CD4-positive, alpha-beta T cell treated with Interleukin-17A for 1 hour (primary cell): ENCODE measurements at regions not wholly inside any gene's neighbourhood (a gene's known extent, or its start where the extent isn't known, plus 50 kb on each side); places are given as distances from the start of the nearest gene placed in this dataset.
"Not testable (repeated sequence)": the region's sequence is repeated elsewhere in the genome, so short reads cannot be mapped to it uniquely, and the experiment has no call there.

Experiments used
- DNase-seq: peaks from one replicate; pipeline ENCODE4 v3.0.0-alpha.2; 2020

GRCh38 chr12:114616081-114616480 lies 67.9 kb downstream of the TBX3 start:
- DNase-seq: no peak

DNA sequence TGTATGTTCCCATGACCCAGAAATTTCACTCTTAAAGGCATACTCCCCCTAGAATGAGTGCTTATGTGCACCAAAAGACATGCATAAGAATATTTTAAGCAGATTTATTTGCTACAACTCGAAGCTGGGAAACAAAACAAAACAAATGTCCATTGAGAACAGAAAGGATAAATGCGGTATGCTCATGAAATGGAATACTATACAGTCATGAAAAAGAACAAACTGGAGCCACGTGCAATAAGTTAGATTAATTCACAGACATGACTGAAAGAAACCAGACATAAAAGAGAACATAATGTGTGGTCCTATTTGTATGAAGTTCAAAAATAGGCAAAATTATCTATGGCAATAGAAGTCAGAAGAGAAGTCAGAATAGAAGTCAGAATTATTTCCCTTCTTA lies 69.9 kb downstream of the TBX3 start:
- no peak for DNase-seq

- DNase-seq: no peak
These were observed 71.9 kb downstream of the TBX3 start for GRCh38 chr12:114612062-114612461.

- DNase-seq: no peak
These were observed 72.6 kb downstream of the TBX3 start for GRCh38 chr12:114611145-114612018.

GRCh38 chr12:114608509-114608908 lies 75.5 kb downstream of the TBX3 start:
- DNase-seq: no peak

GRCh38 chr12:114605918-114606317 lies 78.1 kb downstream of the TBX3 start:
- no peak for DNase-seq

- no peak for DNase-seq
These were observed 79.4 kb downstream of the TBX3 start for GRCh38 chr12:114604606-114605005.

DNA sequence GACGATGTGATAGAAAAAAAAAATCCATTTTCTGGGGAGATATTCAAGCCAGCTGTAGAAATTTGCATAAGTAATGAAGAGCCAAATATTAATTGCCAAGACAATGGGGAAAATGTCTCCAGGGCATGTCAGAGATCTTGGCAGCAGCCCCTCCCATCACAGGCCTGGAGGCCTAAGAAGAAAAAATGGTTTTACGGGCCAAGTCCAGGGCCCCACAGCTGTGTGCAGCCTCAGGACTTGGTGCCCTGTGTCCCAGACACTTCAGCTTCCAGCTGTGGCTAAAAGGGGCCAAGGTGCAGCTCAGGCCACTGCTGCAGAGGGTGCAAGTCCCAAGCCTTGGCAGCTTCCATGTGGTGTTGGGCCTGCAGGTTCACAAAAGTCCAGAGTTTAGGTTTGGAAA lies 83.4 kb downstream of the TBX3 start:
- DNase-seq: not testable (repeated sequence)

GRCh38 chr12:114598111-114598510 lies 85.9 kb downstream of the TBX3 start:
- no peak for DNase-seq

DNA sequence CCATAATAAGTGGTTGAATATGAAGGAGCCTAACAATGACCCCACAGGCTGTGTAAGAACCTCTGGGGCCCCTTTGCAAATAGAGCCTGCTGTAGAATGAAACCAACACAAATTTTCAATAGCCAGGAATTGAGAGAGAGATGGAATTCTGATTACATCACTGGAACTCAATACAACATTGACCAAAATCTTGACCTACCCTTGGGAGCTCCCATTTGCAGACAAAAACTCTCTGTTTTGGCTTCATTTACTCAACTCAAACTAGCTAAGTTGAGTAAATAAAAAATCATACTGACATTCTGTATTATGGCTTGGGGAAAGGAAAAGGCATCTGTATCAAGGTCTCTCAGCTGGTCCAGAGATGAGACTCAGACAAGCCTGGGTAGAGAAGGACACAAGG lies 91.0 kb downstream of the TBX3 start:
- no peak for DNase-seq

DNA sequence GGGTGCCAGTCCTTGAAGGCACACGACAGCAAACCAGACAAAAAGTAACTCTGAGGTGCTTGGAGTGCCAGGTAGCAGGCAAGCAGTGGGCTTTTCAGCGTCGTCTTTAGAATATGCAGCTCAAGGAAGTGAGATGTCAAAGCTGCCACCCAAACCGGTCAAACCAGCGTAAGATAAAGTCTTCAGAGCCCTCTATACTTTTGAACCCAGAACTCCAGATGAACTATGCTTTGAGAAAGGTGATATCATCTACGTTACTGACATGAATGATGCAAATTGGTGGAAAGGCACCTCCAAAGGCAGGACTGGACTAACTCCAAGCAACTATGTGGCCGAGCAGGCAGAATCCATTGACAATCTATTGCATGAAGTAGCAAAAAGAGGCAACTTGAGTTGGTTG lies 95.9 kb downstream of the TBX3 start:
- DNase-seq: no peak

DNA sequence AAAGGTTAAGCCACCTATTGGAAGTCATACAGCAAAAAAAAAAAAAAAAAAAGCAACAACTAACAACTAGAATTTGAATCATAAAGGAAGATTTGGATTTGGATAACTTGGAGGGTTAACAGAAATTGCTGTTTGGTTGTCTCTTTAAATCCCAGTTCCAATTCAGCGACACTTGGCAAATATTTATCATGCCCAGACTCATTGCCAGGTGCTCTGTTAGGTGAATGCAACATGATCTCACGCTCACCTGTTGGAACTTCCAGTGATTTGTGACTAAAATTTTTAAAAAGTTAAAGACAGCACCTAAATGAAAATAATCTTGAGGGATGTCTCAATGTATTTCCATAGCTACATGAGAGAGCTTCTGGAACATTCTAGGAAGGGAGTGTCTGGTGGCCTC lies 103.7 kb downstream of the TBX3 start:
- no peak for DNase-seq

- DNase-seq: no peak
These were observed 104.6 kb downstream of the TBX3 start for GRCh38 chr12:114579389-114579788.

GRCh38 chr12:114562654-114563053 lies 121.3 kb downstream of the TBX3 start:
- no peak for DNase-seq

GRCh38 chr12:114555451-114555850 lies 128.5 kb downstream of the TBX3 start:
- no peak for DNase-seq

DNA sequence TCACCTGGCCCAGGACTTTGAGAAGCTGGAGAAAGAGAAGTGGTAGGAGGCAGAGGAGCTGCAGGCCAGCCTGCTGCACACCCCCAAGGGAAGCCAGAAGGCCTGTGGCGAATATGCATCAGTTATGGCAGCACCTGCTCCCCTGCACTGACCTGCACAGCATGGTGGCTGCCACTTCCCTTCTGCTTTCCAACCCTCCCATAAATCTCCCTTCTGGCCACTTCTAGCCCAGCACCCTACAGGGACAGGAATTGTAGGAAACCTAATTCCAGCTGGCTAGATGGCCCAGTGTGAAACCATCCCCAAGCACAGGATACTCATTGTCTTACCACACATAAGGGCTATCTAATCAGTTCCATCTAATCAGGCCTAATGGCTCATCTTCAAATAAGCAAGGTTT lies 136.3 kb downstream of the TBX3 start:
- DNase-seq: no peak

- DNase-seq: no peak
These were observed 124.5 kb upstream of the TBX5 start for GRCh38 chr12:114530417-114530816.

DNA sequence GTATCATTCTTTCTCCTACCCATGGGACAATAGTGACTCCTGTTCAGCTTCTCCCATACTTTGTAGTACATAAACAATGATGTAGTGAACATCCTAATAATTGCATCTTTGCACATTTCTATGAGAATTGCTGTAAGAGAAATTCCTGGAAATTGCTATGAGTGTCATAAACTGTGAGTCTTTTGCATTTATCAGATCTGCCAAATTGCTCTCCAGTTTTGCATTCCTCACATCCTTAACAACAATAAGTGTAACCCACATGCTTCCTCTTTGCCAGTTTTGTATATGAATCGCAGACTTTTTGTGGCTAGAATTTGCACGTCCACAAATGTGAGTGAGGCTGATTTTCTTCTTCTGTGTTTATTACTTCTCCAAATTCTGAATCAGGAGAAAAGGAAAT lies 124.0 kb upstream of the TBX5 start:
- no peak for DNase-seq

DNA sequence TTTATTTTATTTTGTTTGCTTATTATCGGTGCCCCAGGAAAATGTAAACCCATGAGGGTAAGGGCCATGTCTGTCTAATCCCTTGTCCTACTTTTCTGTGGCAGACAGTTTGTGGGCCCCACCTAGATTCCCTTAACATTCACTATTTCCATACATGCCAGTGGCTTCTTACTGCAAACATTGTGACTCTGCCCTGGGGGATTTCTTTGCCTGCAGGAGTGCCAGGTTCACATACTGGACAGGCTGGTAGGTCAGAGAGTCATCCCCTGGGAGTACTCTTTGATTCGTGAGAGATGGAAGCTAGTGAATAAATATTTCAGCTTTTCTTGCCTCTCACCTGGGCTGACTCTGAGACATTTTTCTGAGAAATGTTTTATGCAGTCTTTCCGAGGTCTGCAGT lies 122.8 kb upstream of the TBX5 start:
- DNase-seq: no peak

- DNase-seq: not testable (repeated sequence)
These were observed 115.2 kb upstream of the TBX5 start for GRCh38 chr12:114521160-114521559.

- DNase-seq: no peak
These were observed 106.4 kb upstream of the TBX5 start for GRCh38 chr12:114512351-114512750.

DNA sequence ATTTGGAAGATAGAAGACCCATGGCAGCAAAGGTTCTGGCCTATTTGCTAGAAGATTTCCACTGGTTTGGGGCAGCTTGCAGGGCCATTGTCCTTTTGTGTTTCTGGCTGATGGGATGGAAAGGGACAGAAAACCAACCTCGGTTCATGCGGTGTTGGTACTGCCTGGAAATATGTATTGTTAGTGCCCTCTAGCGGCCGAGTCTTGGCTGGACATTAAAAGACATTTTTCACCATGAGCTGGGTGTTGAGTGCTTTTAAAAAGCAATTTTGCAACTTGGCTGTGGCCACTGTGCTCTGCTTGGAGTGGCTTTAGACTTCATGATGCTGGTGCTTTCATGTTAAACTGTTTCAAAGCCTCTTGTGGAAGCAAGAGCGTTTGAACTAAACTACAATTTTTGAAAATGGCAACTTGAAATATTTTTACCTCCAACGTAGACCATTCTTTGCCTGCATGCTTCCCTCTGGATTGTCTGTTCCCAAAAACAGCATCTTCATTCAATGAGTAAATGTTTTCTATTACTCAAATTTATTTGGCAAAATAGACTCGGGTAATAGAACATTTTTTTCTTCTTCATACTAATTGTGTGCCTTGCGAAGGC lies 102.7 kb upstream of the TBX5 start:
- DNase-seq: peak; percentile 63

DNA sequence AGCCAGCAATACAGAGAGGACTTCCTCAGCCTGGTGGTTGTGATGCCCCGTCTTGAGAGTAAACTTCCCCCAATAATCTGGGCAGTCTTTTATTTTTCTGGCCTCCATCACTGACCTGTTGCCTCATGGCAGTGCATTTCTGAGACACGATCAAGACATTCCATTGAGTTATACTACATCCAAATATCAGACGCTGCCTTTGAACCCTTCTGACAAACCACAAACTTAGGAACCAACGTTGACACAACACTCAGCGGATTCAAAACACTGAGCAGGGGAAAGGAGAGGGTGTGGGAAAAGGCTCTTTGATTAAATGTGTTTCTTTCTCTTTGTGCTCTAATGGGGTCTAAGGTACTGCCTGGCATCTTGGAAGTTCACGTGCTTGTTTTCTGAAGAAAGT lies 100.7 kb upstream of the TBX5 start:
- DNase-seq: no peak

DNA sequence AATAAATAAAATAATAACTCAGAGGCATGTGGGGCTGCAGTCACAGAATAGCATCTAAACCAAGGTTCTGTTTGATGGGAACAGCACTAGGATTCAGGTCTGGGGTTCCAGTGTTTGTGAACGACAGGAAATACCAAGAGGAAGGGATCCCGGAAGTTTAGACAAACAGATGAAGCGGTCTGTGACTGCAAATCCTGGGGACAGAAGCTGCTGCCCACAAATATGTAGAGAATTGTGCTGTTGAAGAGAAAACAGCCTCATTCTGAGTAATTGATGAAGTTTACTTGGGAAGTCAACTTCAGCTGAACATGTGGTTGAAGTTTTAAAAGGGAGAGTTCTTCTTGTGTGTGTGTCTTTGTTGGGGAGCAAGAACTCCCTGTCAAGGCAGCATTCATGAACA lies 98.4 kb upstream of the TBX5 start:
- DNase-seq: no peak

- DNase-seq: no peak
These were observed 95.5 kb upstream of the TBX5 start for GRCh38 chr12:114501474-114501807.
